DMS114 treated with DMSO at 0.1 percent for 48 hours (cell line): ENCODE measurements at regions not wholly inside any gene's neighbourhood (a gene's known extent, or its start where the extent isn't known, plus 50 kb on each side); places are given as distances from the start of the nearest gene placed in this dataset.

Experiments used
- DNase-seq: peaks from one replicate; lab custom pipeline; 2025; ENCODE audit not compliant: unreplicated experiment; lab: John Stamatoyannopoulos, UW

DNA sequence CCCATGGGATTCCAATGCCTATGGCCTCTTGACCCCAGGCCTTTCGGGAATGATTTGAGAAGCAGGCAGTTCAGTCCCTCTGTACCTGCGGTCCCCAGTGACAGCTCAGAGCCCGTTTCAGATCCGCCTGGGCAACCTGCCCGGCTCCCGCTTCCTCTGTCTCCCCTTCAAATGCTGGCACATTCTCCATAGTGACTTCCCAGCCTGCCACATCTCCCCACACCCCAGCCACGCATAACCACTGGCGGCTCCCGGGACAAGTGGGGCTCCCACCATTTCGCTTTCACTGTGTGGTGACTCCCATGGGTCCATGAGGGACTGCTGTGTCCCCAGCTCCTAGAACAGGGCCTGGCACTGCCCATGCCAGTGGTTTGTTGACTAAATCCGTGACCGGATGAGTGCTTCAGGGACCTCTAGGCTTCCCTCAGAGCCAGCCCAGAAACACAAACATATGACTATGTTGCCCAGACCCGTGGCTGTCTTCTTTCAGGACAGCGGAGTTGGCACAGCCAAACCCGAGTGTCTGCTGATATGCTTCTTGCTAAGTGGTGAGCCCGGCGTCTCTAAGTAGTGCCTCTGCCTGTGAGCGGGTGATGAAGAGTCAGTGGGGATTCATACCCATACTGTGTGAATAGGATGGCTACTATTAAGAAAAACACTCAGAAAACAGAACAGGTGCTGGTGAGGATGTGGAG lies 91.2 kb downstream of the GLI2 start:
- no peak for DNase-seq

GRCh38 chr2:120828066-120828465 lies 92.4 kb downstream of the GLI2 start:
- DNase-seq, result no peak

- DNase-seq, result no peak
Measured at GRCh38 chr2:120828829-120829632, 93.4 kb downstream of the GLI2 start.

DNA sequence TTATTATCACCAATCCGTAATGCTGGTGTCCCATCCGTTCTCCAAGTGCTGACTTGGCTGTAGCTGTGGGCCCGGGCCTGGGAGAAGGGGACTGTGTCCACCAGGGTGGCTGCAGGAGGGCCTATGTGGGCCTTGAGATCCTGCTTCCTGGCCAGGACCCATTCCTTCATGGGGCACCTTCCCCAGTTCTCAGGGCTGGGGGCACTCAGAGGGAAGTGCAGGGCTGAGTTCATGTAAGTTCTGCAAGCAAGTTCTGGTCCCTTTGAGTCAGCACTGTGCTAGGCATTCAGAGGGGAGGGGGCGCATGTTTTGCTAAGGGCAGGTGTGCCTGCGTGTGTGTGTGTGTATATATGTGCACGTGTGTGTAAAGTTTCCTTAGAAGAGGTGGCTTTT lies 94.0 kb downstream of the GLI2 start:
- no peak for DNase-seq

GRCh38 chr2:120830096-120830830 lies 94.6 kb downstream of the GLI2 start:
- DNase-seq, result no peak

DNA sequence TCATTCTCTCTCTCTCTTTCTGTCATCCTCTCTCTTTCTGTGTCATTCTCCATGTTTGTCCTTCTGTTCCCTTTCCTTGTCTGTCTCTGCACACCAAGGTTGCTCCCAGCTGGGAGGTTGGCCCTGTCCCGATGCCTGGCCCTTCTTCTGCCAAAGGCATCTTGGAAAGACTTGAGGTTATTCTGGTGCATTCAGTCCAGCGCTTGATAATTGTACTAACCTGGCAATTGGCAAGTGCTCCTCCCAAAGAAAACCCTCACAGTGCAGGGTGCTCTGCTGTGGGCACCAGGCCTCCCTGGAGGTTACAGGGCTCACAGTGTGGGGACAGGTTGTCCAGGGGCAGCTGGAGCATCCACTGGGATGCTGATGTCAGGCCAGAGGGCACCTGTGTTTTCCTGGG lies 95.4 kb downstream of the GLI2 start:
- DNase-seq, result no peak

GRCh38 chr2:120831891-120832290 lies 96.2 kb downstream of the GLI2 start:
- no peak for DNase-seq

- no peak for DNase-seq
Measured at GRCh38 chr2:120832296-120833070, 96.8 kb downstream of the GLI2 start.

DNA sequence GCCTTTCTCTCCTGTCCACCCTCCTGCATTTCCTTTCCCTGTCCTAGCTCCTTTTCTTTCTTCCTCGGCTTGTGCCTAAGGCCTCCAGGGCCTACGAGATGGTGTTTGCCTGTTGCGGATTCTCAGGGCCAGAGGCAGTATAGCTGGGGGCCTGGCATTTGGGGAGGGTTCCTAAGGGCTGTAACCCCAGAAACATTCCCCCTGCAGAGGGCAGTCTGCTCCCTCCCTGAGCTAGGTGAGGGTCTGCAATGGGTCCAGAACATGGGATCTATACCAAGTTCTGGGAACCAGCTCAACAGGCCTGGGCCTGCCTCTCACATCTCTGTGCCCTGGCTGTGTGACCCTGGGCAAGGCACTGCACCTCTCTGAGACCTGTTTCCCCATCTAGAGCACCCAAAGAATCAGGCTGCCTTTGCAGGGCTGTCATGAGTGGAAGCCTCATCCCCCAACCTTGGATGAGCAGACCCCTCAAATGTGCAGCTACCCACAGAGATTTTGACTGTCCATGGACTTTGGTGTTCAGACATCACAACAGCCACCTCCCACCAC lies 97.5 kb downstream of the GLI2 start:
- no peak for DNase-seq

DNA sequence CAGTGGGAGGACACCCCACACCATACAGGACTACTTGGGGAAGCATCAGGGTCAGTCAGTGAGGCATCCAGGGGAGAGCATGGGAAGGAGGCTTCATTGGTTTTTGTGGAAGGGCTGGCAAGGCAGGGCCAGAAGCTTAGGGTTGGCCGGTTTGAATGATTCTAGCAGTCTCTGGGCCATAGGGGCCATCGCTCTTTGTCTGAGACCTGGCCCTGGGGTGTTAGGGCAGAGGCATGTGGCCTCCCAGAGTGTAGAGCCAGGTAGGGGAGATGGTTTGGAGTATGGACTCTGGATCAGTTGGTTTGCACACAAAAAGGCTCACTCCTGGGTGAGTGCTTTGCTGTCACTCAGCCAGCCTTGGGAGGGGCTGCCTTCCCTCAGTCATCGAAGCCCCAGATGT lies 98.5 kb downstream of the GLI2 start:
- DNase-seq, result no peak

- no peak for DNase-seq
Measured at GRCh38 chr2:120836281-120836680, 100.6 kb downstream of the GLI2 start.

GRCh38 chr2:120840795-120841487 lies 105.3 kb downstream of the GLI2 start:
- DNase-seq, result no peak

GRCh38 chr2:120842456-120843439 lies 107.1 kb downstream of the GLI2 start:
- DNase-seq, result no peak

DNA sequence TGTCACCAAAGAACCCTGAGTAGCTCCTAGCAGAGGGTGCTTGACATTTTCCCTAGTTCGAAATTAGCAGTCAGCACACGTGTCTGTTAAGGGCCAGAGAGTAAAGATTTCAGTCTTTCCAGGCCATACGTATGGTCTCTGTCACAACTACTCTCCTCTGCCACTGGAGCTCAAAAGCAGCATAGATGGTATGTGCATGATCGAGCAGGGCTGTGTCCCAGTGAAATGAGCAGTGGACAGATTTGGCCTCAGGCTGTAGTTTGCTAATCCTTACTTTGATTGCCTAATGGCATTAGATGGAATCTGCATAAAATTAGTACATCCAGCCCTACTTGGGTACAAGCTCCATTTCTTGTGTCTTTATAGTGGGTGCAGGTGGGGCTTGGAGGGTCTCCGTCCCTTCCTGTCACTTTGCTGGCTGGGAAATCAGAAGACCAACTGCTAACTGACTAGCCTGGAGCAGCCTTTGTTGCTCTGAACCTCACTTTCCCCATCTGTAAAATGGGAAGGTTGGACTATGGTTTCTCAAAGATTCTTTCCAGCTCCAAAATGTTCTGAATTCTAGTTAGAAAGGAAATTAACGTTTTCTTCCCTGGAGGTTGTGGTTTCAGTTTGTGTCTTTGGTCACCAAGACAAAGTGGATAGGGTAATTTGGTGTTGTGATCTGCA lies 108.5 kb downstream of the GLI2 start:
- no peak for DNase-seq

DNA sequence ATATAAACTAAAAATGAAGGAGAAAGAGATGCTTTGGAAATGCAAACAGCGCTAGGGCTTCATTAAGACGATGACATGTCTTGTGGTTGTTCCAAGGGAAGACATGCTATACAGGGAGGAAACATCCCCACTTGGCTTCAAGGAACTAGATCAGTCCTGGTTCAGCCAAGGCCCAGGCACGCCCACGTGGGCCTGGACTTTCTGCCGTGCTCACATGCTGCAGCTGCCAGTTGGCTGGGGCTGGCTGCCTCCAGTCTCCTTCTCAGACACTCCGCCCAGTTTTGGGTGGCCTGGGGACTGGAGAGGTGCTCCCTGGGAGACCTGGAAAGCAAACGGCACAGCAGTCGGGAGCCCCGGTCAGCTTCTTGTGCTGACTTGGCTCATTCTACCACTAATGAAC lies 109.6 kb downstream of the GLI2 start:
- no peak for DNase-seq

- no peak for DNase-seq
Measured at GRCh38 chr2:120846406-120847095, 110.9 kb downstream of the GLI2 start.

DNA sequence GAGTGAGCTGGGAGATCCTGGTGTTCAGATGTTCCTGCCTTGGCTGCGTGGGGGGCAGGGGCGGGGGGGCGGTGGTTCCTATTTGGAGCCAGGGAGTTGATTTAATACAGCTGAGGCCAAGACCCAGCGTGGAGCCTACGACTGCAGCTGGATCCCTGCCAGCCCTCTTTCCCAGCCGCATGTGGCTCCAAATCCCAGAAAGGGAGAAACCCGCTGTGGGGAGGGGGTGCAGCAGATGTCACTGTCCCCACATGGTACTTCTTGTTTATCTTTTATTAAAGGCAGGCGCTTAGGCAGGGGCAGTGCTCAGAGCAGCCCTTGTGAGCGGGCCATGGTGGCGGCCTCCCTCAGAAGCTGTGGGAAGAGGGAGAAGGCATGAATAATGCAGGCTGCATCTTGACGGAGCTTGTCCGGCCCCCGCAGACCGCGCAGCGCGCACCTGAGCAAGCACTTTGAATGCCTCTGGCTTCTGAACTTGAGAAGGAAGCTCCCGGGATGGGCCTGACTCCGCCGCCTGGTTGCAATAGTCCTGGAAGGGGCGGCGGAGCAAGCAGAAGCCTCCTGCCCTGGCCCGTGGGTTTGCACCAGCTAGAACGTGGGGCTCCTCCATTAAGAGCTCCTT lies 112.1 kb downstream of the GLI2 start:
- no peak for DNase-seq

DNA sequence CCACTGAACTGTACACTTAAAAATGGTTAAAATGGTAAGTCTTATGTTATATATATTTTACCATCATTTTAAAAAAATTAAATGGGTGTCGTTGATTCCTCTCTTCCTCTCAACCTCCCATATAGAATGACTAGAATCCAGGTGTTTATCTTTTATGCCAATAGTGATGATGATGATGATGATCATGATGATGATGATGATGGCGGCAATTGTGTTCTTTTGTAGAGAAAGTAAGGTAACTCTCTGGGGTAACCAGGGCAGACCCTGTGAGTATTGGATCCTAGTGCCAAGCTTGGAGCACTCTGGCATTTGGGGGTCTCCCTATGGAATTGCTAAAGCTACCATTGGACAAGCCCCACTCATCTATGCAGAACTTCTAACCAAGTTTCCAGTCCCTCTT lies 113.6 kb downstream of the GLI2 start:
- DNase-seq, result no peak
